ENCODE measurements at regions not wholly inside any gene's neighbourhood (a gene's known extent, or its start where the extent isn't known, plus 50 kb on each side); places are given as distances from the start of the nearest gene placed in this dataset.

DNA sequence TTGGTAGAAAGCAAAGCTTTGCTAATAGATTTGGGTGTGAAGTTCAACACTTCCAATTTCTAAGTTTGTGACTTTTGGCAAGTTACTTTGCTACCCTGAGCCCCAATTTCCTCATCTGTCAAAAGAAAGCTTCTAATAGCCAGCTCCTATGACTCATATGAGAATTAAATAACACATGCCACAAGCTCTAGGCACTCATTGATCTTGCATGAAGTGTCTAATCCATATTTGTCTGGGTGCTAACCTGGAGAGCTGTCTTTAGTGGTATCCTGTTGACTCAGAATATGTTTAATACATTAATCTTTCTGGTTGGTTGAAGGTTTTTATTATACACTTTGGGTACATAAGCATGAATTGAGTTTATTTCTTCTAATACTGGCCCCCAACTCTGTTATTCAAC, 188.8 kb downstream of the POSTN start:
- DNase-seq: no peak

DNA sequence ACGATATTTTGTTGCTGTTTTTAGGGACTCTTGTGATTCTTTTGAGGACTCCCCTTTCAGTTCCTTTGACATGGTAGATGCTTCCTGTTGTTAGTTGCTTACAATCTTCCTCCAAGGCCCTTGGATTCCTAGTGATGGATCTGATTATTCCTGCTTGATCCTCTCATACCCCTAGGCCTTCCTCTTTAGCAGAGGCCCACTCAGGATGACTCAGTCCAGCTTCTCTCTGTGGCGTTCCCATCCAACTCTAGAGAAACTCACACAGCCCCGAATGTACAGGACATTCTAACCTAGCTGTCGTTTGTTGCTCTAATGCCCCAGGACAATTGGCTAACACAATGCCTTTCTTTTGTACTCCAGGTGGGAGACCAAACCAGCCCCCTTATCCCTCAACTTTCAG, 191.4 kb downstream of the POSTN start:
- DNase-seq: no peak

DNA sequence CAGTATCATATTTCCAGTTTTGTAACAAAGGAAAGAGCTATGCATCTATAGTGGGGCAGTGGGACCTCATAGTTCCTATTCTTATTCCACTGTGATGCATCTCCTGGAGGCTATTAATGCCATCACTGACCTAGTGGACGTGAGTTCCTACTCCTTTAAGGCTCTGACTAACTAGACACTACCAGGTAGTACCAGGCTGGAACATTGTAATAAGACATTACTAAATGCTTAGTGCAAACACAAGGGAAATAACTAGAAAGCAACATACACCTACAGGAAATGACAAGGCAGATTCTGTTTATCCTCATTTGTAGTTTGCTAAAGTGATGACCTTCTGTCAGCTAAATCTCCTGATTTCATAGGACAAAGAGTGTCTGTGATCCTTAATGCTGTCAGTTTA, 192.5 kb downstream of the POSTN start:
- no peak for DNase-seq

DNA sequence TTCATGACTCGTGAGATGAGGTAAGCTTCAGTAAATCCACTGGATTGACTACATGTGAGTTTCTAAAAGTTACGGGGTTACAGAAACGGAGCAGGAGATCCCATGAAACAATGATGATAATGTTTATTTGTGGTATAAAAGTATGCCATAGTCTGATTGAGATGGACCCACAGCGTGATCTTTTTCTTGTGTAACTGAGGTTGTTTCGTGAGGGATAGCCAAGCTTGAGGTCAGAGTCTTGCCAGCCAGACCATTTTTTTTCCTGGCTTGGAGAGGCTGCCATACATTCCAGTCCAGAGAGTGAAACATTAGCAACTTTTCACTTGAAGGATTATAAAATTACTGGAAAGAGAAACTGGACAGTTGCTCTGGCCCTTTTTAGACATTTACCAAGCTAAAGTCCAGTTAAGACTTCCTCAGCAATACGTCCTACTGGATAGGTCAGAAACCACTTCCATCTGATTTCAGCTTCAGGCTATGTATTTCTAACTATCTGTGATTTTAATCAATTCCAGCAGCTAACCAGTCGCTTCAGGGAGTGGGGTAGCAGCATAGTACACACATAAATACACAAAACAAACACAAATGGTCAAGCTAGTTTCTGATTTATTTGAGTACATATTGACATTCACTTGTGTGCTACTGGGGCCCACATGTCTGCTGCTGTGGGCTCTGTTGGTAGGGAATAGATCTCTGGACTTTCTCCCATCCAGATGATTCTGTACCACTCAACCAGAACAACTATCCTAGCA, 194.6 kb downstream of the POSTN start:
- no peak for DNase-seq

DNA sequence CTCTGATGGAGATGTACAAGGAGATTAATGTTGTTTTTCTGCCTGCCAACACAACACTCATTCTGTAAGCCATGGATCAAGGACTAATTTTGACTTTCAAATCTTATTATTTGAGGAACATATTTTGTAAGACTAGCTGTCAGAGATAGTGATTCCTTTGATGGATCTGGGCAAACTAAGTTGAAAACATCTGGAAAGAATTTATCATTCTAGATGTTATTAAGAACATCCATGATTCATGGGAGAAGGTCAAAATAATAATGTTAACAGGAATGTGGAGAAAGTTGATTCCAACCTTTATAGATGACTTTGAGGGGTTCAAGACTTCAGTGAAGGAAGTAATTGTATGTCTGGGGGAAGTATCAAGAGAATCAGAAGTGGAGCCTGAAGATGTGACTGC, 196.8 kb downstream of the POSTN start:
- no peak for DNase-seq

DNA sequence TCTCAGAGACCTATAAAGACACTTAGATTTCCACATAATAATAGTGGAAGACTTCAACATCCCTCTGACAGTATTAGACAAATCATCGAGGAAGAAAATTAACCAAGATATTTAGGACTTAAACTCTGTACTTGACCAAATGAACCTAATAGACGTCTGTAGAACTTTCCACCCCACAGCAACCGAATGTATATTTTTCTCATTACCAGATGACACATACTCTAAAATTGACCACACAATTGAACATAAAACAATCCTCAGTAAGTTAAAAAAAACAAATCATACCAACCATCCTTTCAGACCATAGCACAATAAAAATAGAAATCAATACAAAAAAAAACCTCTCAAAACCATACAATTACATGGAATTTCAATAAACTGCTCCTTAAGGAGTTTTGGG, 201.0 kb downstream of the POSTN start:
- no peak for DNase-seq

DNA sequence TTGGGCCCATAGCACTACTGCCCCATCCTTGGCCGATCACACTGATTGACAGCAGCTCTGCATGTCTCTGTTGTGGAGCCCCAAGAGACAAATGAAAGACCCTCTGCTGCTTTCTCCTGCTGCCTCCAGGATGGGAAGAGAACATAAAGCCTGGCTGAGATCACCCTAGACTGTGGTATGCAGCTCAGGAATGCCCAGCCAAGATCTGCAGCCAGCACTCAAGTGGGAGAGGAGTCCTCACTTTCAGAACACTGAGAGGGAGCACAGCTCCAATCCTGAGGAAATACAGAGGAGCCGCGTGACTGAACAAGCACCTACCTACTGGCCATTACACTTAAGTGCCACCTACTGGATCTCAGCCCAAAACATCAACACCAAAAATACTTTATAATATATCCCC, 203.0 kb downstream of the POSTN start:
- DNase-seq: no peak

DNA sequence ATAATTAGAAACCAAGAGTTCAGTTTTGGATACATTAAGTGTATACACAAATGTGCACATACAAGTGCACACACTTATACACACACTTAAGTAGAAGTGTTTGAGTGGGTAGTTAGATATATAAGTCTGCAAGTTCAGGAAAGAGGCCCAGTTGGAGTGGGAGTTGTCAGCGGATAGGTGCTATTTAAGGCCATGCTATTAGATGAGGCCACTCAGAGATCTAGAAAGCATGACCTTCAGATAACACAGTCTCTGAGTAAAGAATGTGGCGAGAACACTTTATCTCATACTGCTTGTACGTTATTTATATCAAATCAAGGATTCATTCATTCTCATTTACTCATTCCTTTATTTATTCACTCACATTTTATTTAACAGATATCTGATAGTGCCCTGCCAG, 206.2 kb downstream of the POSTN start:
- no peak for DNase-seq

DNA sequence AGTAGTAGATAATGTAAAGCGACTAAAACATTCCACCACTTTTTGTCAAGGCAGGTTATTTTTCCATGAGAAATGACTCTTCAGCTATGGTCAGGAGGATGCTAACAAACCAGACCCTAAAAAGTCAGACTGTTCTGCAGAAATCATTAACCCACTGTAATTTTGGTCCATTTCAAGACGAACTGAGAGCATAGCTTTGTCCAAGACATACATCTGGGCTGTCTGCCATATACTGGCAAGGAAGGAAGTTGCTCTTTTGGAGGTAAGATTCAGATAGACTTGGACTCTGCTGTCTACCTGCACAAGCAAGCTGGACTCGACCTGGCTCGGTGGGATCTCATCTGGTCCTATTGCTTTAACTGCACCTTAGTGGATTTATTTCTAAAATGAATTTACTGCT, 207.8 kb downstream of the POSTN start:
- DNase-seq: no peak

DNA sequence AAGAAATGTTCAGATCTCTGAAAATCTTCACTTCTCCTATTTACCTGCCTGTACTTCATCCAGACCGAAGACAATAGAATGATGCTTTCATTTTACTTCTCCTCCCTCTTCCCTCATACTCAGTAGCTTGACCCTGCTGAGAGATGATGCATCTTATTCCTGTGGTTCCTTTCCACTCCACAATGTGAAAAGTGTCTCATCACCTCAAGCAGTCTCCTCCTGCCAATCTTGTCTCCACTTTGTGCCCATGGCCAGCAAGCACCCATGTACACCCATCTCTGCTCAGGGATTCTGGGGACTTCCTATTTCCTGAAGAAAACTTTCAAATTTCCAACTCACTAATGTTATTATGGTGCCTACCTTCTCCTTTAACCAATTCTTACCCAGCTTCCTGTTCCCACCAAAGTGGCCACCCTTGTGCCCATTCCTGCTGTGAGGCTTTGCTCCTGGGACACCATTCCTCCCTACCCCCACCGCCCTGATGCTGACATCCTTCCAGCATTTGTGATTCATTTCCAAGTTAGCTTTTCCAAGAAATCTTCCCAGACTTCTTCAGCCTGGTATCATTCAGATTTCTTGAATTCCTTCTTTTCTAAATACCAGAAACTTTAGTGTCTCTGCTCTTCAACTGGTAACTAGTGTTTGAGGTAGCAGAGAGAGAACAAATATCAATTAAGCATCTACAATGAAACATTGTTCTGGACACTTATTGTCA, 212.5 kb downstream of the POSTN start:
- no peak for DNase-seq

DNA sequence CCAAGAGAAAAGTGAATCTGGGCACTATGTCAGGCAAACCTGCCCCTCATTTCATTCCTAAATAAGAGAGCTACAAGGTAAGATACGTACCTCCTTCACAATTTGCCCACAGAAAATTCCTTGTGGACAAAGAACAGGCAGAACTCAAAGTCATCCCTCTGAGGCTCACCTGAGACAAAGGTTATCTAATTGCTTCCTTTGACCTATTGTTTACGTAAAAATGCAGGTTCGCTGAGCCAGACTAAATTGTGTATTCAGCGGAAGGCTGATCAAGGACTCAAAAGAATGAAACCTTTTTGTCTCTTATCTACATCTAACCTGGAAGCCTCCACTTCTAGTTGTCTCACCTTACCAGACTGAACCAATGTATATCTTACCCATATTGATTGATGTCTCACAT, 213.3 kb downstream of the POSTN start:
- no peak for DNase-seq

DNA sequence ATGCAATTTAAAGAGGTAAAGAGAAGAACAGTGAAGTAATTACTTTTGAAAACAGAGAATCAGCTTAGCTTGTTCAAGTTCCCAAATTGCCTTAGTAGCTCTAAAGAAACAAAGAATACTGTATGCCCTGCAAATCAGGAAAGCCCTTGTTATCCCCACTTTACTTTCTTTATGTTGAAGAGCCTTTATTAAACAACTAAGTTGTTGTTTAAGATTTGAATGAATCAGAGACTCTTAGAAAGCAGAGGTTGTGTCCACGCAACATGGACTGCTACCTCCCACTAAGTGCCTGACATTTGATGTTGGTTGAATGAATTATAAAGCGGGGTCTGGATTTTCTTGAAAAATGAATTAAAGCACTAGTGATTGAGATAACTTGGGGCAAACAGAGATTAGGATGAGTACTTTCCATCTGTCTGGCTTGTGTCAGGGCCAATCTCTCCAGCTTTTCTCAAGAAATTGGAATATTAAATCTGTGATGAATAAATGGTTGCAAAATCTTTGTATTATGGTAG, 214.7 kb downstream of the POSTN start:
- no peak for DNase-seq

DNA sequence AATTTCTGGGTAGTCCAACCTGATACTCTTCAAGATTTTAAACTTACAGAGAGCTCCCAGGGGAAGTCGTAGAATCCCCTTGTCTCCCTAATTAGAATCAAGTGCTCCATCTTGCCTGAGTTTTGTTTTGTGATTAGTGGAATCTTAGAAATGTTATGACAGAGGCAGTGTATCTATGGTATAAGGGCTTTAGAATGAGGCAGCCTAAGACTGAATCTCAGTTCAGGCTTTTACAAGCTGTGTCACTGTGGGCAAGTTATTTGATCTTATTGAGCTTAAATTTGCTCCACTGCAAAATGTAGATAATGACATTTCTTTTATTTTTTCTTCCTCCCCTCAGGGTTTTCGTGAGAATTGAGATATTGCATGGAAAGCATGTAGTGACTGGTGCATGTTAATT, 215.5 kb downstream of the POSTN start:
- DNase-seq: no peak

DNA sequence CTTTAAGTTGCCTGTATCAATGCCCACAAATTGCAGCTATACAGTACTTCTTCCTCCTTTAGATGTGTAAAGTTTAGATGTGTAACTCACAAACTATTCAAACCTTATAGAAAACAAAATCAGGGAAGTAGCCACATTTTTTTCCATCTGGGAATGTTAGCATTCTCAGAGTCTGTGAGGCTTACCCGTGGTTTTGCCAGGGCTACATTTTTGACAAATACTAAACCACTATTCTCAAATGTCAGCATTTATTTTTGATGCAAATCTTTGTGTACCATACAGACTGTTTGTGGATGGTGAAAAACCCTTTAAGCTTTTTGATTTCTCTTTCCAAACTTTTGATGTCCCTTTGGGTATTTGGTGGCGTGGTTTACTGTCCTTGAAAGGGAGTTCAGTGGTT, 216.4 kb downstream of the POSTN start:
- no peak for DNase-seq

DNA sequence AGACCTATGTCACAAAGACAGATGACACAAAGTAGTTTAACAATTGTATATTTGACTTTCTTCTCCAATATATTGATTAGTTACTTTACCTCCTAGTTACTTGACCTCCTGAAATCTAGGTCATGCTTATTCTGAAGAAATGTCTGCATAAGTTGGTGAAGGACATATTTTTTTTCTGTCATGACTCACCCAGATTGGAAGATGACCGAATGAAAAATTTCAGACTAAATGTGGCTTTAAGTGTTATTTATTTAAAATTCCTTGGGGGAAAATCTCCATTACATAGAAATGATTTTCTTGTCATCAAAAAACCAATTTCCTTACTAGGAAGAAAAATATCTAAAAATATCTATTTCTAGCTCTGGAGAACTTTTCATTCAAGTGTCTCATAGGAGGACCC, 217.1 kb downstream of the POSTN start:
- no peak for DNase-seq

DNA sequence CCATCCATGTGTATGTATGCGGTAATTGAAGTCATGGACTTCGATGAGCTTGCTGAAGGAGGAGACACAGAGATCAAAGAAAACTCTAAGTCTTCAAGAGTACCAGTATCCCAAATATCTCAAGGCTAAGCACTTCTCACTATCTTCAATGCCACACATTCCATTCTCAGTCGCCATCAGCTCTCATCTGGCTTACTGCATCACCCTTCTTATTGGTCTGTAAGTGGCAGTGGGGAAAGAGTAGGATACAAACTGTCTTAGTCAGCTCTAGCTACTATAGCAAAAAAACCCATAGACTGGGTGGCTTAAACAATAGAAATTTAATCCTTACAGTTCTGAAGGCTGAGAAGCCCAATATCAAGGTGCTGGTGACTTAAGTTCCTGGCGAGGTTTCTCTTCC, 218.7 kb downstream of the POSTN start:
- no peak for DNase-seq

DNA sequence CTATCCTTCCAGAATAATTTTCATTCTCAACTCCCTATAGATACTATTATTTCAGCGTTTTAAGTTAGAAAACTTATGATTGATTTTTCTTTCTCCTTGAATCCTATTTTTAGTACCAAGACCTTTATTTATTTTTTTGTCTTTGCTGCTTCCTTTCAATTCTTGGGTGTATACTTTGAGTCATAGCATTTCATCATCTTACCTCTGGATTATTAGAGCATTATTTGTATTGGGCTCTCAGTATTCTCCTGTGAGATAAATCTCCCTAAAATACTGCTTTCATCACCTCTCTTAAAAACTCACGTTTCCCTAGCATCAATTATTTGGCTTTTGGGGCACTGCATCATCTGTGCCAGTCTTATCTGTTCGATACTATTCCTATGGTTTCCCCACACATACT, 222.8 kb downstream of the POSTN start:
- DNase-seq: no peak

DNA sequence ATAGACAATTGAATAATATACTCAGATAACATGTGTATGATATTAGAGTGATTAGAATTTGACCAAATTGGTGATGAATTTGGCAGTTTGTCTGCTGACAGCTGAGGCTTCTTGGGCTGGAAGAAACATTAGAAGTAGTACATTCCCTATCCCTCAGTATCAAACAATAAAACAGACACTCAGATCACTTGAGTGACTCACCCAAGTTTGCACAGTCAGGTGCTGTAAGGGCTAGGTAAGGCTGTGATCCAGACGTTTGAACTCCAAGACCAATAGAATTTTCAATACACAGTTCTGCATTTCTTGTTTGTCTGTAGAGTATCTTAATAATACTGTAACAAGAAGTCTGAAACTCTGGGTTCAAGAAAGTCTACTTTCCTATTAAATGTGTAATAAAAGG, 223.5 kb downstream of the POSTN start:
- no peak for DNase-seq

DNA sequence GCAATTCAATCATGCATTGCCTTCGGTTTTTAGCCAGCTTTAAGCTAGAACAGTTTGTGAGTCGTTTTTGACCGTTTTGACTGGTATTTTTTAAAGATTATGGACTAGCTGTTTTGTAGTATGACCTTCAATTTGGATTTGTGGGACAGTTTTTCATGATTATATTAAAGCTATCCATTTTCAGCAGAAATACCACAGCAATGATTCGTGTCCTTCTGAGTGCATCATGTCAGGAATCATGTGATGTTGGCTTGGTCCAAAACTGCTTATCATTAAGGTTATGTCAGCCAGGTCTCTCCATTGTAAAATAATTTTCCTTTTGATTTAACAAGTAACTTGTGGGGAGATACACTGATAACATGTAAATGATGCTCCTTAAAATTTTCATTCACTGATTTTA, 229.0 kb downstream of the POSTN start:
- no peak for DNase-seq

DNA sequence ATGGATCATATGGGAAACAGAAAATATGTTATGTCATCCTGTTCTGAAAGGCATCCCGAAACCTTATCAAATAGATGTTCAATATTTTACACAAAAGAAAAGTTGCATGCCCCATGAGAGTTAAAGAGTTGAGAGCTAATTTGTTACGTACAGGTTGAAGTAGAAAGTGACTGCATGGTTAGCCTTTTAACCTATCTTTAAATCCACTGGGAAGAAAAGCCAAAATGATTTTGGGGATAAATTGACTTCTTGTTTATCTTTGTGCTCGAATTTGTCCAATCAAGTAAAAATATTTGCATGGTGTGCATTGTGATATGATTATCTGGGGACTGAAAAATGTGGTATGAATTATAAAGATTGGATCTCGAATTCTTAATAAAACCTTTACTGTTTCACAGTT, 230.1 kb downstream of the POSTN start:
- DNase-seq: no peak

DNA sequence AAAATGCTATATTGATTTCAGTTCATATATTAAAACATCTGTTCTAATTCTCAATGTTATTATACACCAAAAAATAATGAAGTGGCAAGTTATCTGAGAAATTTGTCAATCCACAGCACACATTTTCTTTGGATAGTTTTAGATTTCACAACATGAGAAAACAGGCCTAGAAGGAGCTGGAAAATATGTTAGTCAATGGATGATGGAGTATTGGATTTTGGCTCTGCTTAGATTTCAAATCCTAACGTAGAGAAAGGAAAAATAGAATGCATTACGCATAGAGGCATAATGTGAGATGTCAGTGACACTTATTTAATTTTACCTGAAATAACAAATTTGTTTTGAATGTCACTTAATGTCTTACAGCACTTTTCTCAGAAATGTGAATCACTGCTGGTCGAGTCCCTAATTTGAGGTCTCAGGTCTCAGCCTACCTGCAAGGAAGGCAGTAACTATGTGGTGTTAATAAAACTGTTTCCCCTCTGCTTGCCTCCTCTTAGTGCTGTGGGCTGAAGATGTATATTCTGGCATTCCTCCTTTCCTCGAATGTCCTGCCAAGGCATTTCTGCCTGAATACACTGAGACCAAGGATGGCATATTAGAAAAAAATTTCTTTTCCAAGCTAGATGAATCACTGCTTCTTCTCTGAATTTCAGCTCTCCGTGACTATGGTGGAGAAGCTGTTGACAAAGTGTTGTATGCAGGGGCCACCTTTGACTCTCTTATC, 232.4 kb downstream of the POSTN start:
- DNase-seq: no peak

DNA sequence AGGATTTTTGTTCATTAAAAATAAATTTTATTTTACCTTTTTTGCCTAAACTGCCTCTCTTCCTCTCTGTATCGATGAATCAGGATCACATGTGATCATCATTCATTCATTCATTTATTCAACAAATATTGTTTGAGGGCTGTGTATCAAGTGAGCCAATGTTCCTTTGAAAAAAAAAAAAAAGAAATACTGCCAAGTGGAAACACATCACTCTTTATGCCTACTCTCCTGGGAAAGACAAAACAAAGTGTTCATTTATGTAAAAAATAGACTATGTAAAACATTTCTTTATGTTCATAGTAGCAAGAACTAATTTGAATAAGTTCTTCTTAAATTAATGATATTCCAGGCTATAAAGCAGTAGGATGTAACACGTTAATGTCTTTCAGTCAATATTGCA, 233.1 kb downstream of the POSTN start:
- DNase-seq: no peak

DNA sequence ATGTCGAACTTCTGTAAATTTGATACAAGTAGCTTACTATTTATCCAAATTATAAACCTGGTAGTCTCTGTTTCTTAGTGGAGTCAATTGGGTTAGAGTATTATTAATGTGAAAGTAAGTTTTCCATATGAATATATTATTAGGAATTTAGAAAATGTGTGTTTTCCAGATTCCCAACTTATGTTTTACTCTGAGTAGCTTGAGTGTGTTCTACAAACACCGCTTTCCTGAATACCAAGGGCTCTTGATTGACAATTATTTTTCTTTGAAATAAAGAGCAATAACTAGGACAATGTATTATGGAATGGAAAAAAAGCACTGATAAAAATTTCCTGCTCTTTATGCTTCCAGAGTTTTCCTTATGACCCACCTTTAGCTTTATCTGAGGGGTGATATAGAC, 233.6 kb downstream of the POSTN start:
- no peak for DNase-seq

Data from anterior cingulate cortex (tissue), 58 donors.